GM21447 (cell line): ENCODE measurements at regions not wholly inside any gene's neighbourhood (a gene's known extent, or its start where the extent isn't known, plus 50 kb on each side); places are given as distances from the start of the nearest gene placed in this dataset.

Experiments used
- ATAC-seq: cut with Tn5 transposase; IDR thresholded peaks from one replicate; pipeline ENCODE4 v1.9.1; 2021; ENCODE audit not compliant: unreplicated experiment

GRCh38 chr22:34045311-34045710, 125.0 kb upstream of the LARGE1 start:
- no peak for ATAC-seq

- no peak for ATAC-seq
These were observed 135.4 kb upstream of the LARGE1 start for GRCh38 chr22:34055525-34056200.

- ATAC-seq, result no peak
These were observed 137.4 kb upstream of the LARGE1 start for GRCh38 chr22:34057726-34058125.

GRCh38 chr22:34064696-34065095, 144.4 kb upstream of the LARGE1 start:
- ATAC-seq, result no peak

GRCh38 chr22:34067031-34067430, 146.8 kb upstream of the LARGE1 start:
- ATAC-seq, result no peak

- ATAC-seq, result no peak
These were observed 147.7 kb upstream of the LARGE1 start for GRCh38 chr22:34068001-34068400.

GRCh38 chr22:34070051-34070450, 149.8 kb upstream of the LARGE1 start:
- ATAC-seq, result no peak

GRCh38 chr22:34070531-34070930, 150.3 kb upstream of the LARGE1 start:
- no peak for ATAC-seq

- no peak for ATAC-seq
These were observed 152.3 kb upstream of the LARGE1 start for GRCh38 chr22:34072585-34072984.

- ATAC-seq, result no peak
These were observed 160.2 kb upstream of the LARGE1 start for GRCh38 chr22:34080433-34080832.

- ATAC-seq, result no peak
These were observed 176.5 kb upstream of the LARGE1 start for GRCh38 chr22:34096770-34097169.

GRCh38 chr22:34099278-34099677, 179.0 kb upstream of the LARGE1 start:
- no peak for ATAC-seq

GRCh38 chr22:34102633-34103032, 182.4 kb upstream of the LARGE1 start:
- no peak for ATAC-seq

- ATAC-seq, result no peak
These were observed 185.3 kb upstream of the LARGE1 start for GRCh38 chr22:34105461-34106062.

- no peak for ATAC-seq
These were observed 187.9 kb upstream of the LARGE1 start for GRCh38 chr22:34108168-34108567.

- ATAC-seq, result no peak
These were observed 191.0 kb upstream of the LARGE1 start for GRCh38 chr22:34111210-34111824.

GRCh38 chr22:34113381-34113780, 193.1 kb upstream of the LARGE1 start:
- no peak for ATAC-seq

- no peak for ATAC-seq
These were observed 194.1 kb upstream of the LARGE1 start for GRCh38 chr22:34114406-34114805.

GRCh38 chr22:34115722-34116121, 195.4 kb upstream of the LARGE1 start:
- no peak for ATAC-seq

GRCh38 chr22:34116126-34116525, 195.8 kb upstream of the LARGE1 start:
- no peak for ATAC-seq

GRCh38 chr22:34122042-34122441, 201.8 kb upstream of the LARGE1 start:
- ATAC-seq, result no peak

GRCh38 chr22:34129691-34130486, 209.6 kb upstream of the LARGE1 start:
- ATAC-seq, result no peak
